NCI-H510A treated with DMSO at 0.1 percent for 48 hours (cell line): ENCODE measurements at regions not wholly inside any gene's neighbourhood (a gene's known extent, or its start where the extent isn't known, plus 50 kb on each side); places are given as distances from the start of the nearest gene placed in this dataset.
"Not testable (repeated sequence)": the region's sequence is repeated elsewhere in the genome, so short reads cannot be mapped to it uniquely, and the experiment has no call there.

Source experiments
- DNase-seq: peaks from one replicate; lab custom pipeline; 2025; lab: John Stamatoyannopoulos, UW

- DNase-seq: no peak
Observed at GRCh38 chr16:60137891-60138290, 1403.8 kb upstream of the GOT2 start.

- DNase-seq: no peak
Observed at GRCh38 chr16:60127196-60127595, 1393.1 kb upstream of the GOT2 start.

- DNase-seq: not testable (repeated sequence)
Observed at GRCh38 chr16:60126115-60126514, 1392.0 kb upstream of the GOT2 start.

GRCh38 chr16:60123392-60124023, 1389.4 kb upstream of the GOT2 start:
- DNase-seq: no peak

- DNase-seq: no peak
Observed at GRCh38 chr16:60120586-60120985, 1386.5 kb upstream of the GOT2 start.

- DNase-seq: no peak
Observed at GRCh38 chr16:60110531-60110930, 1376.4 kb upstream of the GOT2 start.

- DNase-seq: no peak
Observed at GRCh38 chr16:60107871-60108270, 1373.8 kb upstream of the GOT2 start.

GRCh38 chr16:60107437-60107836, 1373.3 kb upstream of the GOT2 start:
- DNase-seq: no peak

- no peak for DNase-seq
Observed at GRCh38 chr16:60100371-60100770, 1366.3 kb upstream of the GOT2 start.

GRCh38 chr16:60091529-60091928, 1357.4 kb upstream of the GOT2 start:
- no peak for DNase-seq

GRCh38 chr16:60091071-60091470, 1357.0 kb upstream of the GOT2 start:
- DNase-seq: no peak

GRCh38 chr16:60087530-60087929, 1353.4 kb upstream of the GOT2 start:
- no peak for DNase-seq

GRCh38 chr16:60078819-60079218, 1344.7 kb upstream of the GOT2 start:
- DNase-seq: not testable (repeated sequence)

- DNase-seq: no peak
Observed at GRCh38 chr16:60077861-60078260, 1343.7 kb upstream of the GOT2 start.

GRCh38 chr16:60074378-60074777, 1340.3 kb upstream of the GOT2 start:
- DNase-seq: no peak

- no peak for DNase-seq
Observed at GRCh38 chr16:60073376-60073775, 1339.3 kb upstream of the GOT2 start.

- no peak for DNase-seq
Observed at GRCh38 chr16:60064026-60064425, 1329.9 kb upstream of the GOT2 start.

GRCh38 chr16:60061396-60061795, 1327.3 kb upstream of the GOT2 start:
- no peak for DNase-seq

GRCh38 chr16:60060731-60061130, 1326.6 kb upstream of the GOT2 start:
- no peak for DNase-seq

- no peak for DNase-seq
Observed at GRCh38 chr16:60059141-60059540, 1325.0 kb upstream of the GOT2 start.

GRCh38 chr16:60041671-60042070, 1307.6 kb upstream of the GOT2 start:
- no peak for DNase-seq

GRCh38 chr16:60031740-60032139, 1297.6 kb upstream of the GOT2 start:
- DNase-seq: no peak

- DNase-seq: no peak
Observed at GRCh38 chr16:60027351-60027750, 1293.2 kb upstream of the GOT2 start.

- no peak for DNase-seq
Observed at GRCh38 chr16:60013076-60013475, 1279.0 kb upstream of the GOT2 start.

- no peak for DNase-seq
Observed at GRCh38 chr16:60001523-60001922, 1267.4 kb upstream of the GOT2 start.
